ENCODE measurements at regions not wholly inside any gene's neighbourhood (a gene's known extent, or its start where the extent isn't known, plus 50 kb on each side); places are given as distances from the start of the nearest gene placed in this dataset.

DNA sequence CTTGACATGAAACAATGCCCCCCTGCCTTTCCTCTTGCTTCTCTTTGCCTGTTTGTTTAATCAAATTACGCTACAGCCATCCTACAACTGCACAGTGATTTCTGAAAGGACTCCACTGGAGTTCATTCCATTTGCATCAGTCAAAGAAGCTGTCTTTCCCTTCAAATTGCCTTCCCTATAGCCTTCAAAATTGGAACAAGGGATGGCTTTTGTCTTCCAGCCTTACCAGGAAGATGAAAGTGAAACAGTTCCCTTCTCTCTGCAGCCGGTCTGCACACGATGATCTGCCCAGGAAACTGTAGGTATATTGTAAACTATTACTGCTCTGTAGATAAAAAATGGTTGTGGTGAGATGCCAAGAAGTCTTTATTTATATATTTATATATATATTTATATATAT lies 65.6 kb upstream of the ETS2 start:
- no peak overlapping the region for H3K4me3 Mint-ChIP-seq
- H3K27me3 Mint-ChIP-seq (ENCODE audit: insufficient read depth), result peaks cover 4% of the 10 kb centered on the region
- TF ChIP-seq, protein P1, sequence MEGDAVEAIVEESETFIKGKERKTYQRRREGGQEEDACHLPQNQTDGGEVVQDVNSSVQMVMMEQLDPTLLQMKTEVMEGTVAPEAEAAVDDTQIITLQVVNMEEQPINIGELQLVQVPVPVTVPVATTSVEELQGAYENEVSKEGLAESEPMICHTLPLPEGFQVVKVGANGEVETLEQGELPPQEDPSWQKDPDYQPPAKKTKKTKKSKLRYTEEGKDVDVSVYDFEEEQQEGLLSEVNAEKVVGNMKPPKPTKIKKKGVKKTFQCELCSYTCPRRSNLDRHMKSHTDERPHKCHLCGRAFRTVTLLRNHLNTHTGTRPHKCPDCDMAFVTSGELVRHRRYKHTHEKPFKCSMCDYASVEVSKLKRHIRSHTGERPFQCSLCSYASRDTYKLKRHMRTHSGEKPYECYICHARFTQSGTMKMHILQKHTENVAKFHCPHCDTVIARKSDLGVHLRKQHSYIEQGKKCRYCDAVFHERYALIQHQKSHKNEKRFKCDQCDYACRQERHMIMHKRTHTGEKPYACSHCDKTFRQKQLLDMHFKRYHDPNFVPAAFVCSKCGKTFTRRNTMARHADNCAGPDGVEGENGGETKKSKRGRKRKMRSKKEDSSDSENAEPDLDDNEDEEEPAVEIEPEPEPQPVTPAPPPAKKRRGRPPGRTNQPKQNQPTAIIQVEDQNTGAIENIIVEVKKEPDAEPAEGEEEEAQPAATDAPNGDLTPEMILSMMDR (IDR thresholded peaks at IDR 0.05), result no peak
- H3K27ac Mint-ChIP-seq, result no peak overlapping the region
- no peaks in the 10 kb centered on the region for H3K9me3 Mint-ChIP-seq
- no peaks in the 10 kb centered on the region for H3K36me3 Mint-ChIP-seq (ENCODE audit: low read depth)
- DNase-seq, result no peak
- H3K4me1 Mint-ChIP-seq (ENCODE audit: low read depth), result peaks cover 13% of the 10 kb centered on the region

DNA sequence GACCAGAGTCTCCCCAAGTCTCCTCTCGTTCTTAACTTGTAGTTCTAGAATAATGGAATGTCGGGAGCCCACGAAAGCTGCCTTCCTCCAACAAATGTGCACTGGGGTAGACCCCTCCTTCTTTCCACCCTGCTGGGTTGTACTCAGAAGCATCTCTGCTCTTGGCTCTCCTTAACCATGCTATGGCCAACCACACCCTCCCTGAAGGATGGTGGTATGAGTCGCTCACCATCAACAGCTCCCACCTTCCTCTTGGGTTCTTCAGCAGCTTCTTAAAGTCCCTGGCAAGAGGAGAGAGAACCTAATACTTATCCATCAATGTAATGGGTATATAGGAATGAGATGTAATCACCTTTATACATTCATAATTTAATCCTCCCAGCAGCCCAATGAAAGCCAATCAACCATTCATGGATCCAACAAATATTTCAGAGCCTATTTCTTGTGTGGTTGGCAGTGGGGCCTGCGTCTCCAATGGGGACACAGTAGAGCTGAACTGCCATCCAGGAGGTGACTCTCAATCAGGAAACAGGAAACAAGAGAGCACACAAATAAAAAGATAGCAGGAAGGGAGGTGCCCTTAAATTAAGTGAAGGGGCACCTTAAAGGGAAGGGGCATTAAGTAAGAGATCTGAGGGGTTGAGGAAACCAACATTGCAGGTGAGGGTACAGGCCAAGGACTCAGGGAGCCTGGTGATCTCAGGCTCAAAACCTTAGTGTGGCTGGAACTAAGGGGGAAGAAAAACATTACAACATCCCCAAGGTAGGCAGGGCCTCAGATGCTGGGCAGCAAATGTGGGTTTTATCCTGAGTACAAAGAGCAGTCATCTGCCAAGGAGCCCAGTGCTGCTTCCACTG lies 64.4 kb upstream of the ETS2 start:
- peaks cover 4% of the 10 kb centered on the region for H3K27me3 Mint-ChIP-seq (ENCODE audit: insufficient read depth)
- H3K9me3 Mint-ChIP-seq, result no peaks in the 10 kb centered on the region
- H3K36me3 Mint-ChIP-seq (ENCODE audit: low read depth), result no peaks in the 10 kb centered on the region
- H3K4me1 Mint-ChIP-seq (ENCODE audit: low read depth), result peaks cover 13% of the 10 kb centered on the region
- no peak overlapping the region for H3K4me3 Mint-ChIP-seq
- no peak overlapping the region for H3K27ac Mint-ChIP-seq
- TF ChIP-seq, protein P1 (IDR thresholded peaks at IDR 0.05), result no peak
- no peak for DNase-seq

DNA sequence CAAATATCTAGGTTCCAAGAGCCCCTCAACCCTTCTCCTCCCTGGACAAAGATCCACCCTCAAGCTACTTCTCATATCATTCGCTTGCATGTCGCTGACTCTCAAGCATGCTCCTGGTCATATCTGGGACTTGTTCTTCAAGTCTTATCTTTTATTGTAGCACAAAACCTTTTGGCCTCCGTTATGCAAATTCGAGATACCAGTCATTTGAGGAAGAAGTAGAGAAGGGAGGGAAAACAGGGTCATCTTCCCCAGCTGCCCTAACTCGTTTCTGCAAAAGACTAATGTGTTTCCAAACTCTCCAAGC lies 63.8 kb upstream of the ETS2 start:
- Mint-ChIP-seq H3K4me1 (ENCODE audit: low read depth) (peaks cover 13% of the 10 kb centered on the region), H3K27ac (no peak overlapping the region), H3K4me3 (no peak overlapping the region)

DNA sequence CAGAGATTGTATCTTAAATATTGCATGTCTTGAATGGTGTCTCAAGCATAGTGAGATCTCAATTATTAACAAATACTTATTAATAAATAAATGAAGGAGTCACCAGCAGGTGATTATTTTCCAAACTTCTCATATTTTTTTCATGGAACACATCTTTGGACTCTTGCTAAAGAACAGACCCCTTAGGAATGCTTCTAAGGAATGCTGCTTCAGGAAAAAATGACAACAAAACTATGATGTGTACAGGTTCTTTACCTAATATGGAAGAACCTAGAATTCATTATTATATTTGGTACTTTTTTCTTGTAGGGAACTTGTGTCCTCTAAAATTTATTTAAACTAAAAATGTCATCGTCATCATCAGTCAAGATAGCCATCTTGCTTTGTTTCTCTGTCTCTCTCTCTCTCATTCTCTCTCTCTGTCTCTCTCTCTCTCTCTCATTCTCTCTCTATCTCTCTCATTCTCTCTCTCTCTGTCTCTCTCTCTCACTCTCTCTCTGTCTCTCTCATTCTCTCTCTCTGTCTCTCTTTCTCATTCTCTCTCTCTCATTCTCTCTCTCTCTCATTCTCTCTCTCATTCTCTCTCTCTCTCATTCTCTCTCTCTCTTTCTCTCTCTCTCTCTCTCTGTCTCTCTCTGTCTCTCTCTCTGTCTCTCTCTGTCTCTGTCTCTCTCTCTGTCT lies 63.0 kb upstream of the ETS2 start:
- Mint-ChIP-seq H3K4me3 (no peak overlapping the region), H3K4me1 (ENCODE audit: low read depth) (peaks cover 13% of the 10 kb centered on the region), H3K27ac (no peak overlapping the region), H3K36me3 (ENCODE audit: low read depth) (peaks cover 4% of the 10 kb centered on the region; the same call in 1 of the 2 replicates), H3K27me3 (ENCODE audit: insufficient read depth) (peaks cover 4% of the 10 kb centered on the region), H3K9me3 (no peaks in the 10 kb centered on the region)
- TF ChIP-seq, protein P1 (IDR thresholded peaks at IDR 0.05), result no peak
- no peak for DNase-seq

More for the DNA sequence above, 63.8 kb upstream of the ETS2 start:
- peaks cover 4% of the 10 kb centered on the region for H3K27me3 Mint-ChIP-seq (ENCODE audit: insufficient read depth)
- H3K36me3 Mint-ChIP-seq (ENCODE audit: low read depth), result peaks cover 4% of the 10 kb centered on the region; the same call in 1 of the 2 replicates
- TF ChIP-seq, protein P1 (IDR thresholded peaks at IDR 0.05), result no peak
- DNase-seq, result no peak
- H3K9me3 Mint-ChIP-seq, result no peaks in the 10 kb centered on the region

DNA sequence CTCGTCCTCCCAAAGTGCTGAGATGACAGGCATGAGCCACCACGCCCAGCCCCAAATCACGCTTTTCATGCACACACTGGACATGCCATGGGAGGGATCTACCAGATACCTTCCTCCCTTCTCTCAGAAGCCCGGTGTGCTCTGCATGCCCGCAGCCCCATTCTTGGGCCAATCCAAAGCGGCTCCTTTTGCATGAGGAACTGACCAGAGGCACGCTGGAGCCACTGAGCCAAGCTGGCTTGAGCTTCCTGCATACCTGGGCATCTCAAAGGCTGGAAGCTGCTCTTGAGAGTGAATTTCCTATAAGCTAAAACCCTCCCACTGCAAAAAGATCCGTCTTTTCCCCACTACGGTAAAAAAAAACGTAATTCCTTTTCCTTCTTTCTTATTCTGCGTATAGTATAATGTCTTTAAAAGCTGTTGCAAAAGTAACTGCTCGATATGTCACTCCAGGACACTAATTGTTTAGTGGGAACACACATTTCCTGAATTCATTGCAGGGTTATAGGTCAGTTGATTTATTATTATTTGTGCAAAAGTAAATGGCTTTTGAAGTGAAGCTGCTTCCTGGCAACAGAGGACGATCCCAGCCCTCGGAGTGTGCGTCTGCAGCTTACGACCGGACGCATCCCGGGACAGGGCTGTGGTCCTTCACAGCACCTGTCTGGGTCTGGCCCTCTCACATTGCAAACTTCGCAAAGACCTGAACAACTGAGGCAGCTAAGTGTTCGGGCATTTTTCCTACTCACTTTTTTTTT lies 61.8 kb upstream of the ETS2 start:
- Mint-ChIP-seq H3K4me1 (ENCODE audit: low read depth) (peaks cover 13% of the 10 kb centered on the region), H3K27me3 (ENCODE audit: insufficient read depth) (peaks cover 3% of the 10 kb centered on the region), H3K36me3 (ENCODE audit: low read depth) (peaks cover 4% of the 10 kb centered on the region; the same call in 1 of the 2 replicates), H3K4me3 (no peak overlapping the region), H3K9me3 (no peaks in the 10 kb centered on the region), H3K27ac (no peak overlapping the region)
- TF ChIP-seq, protein P1 (IDR thresholded peaks at IDR 0.05), result no peak
- no peak for DNase-seq

All from HFFc6 (cell line).